ENCODE measurements at regions not wholly inside any gene's neighbourhood (a gene's known extent, or its start where the extent isn't known, plus 50 kb on each side); places are given as distances from the start of the nearest gene placed in this dataset.

DNA sequence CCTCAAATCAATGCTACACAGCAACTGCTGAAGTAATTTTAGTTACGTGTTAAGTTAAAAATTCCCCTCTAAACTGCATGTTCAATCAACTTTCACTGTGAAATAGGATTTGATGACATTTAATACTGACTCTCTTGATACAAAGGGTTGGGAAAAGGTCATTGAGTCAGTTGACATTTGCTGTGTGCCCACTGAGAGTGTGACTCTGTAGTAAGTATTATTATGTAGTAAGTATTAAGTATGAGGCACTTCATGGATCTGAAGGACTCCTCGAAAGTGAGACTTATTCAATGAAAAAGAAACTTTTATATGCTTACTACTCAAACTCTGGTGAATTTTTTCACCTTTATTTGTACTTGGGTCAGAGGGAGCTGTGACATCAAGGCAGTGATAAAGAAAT, 83.1 kb upstream of the S1PR1 start:
- TF ChIP-seq, protein P1, sequence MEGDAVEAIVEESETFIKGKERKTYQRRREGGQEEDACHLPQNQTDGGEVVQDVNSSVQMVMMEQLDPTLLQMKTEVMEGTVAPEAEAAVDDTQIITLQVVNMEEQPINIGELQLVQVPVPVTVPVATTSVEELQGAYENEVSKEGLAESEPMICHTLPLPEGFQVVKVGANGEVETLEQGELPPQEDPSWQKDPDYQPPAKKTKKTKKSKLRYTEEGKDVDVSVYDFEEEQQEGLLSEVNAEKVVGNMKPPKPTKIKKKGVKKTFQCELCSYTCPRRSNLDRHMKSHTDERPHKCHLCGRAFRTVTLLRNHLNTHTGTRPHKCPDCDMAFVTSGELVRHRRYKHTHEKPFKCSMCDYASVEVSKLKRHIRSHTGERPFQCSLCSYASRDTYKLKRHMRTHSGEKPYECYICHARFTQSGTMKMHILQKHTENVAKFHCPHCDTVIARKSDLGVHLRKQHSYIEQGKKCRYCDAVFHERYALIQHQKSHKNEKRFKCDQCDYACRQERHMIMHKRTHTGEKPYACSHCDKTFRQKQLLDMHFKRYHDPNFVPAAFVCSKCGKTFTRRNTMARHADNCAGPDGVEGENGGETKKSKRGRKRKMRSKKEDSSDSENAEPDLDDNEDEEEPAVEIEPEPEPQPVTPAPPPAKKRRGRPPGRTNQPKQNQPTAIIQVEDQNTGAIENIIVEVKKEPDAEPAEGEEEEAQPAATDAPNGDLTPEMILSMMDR (IDR thresholded peaks at IDR 0.05): no peak
- TF ChIP-seq POLR2A (IDR thresholded peaks at IDR 0.05): no peak
